K562 (cell line): ENCODE measurements at regions not wholly inside any gene's neighbourhood (a gene's known extent, or its start where the extent isn't known, plus 50 kb on each side); places are given as distances from the start of the nearest gene placed in this dataset.

Source experiments
- ATAC-seq: fragments of 200-7000 bp; cut with Tn5 transposase; 3 replicates; pipeline ENCODE4 v1.9.1; 2020; ENCODE audit warnings: moderate library complexity
- BruUV-seq: library from RNA; stranded (reverse); fragments of 400-500 nt; replicated peaks from 2 replicates; lab custom pipeline; 2021; lab: Mats Ljungman, UMichigan
- CTCF ChIA-PET: fragments of 300-600 bp; formaldehyde crosslinking; extraction: SDS; loops from one replicate; lab custom pipeline; 2021; ENCODE audit warnings: low intra/inter-chr PET ratio; lab: Yijun Ruan, JAX
- POLR2A ChIA-PET: fragments of 300-600, 350-650 bp; sonication (Branson Sonifier 250); formaldehyde crosslinking; extraction: SDS; loops from one replicate; lab custom pipeline; 2021; ENCODE audit warnings: antibody characterized with exemption, inconsistent platforms; lab: Yijun Ruan, JAX
- DNase-seq, 4 experiments: peaks; one replicate each; pipeline versions ENCODE4 v3.0.0 to v3.0.0-alpha.2; 2011 to 2018; ENCODE audit warnings: low spot score in 3 of 4, mixed read lengths in 3 of 4; ENCODE audit errors: extremely low read depth in 1 of 4
- FAIRE-seq: peaks from 2 replicates; lab custom pipeline; 2011; peaks lifted over from hg19 to GRCh38; lab: Jason Lieb, UNC
- H2AFZ ChIP-seq: 2 replicates; pipeline ENCODE4 v1.6.0; 2011; ENCODE audit warnings: low read depth, low read length, control low read depth, inconsistent platforms
- H3K27ac ChIP-seq: fragments of 200-600 bp; 3 replicates; pipeline ENCODE4 v1.8.0; 2011; ENCODE audit warnings: low read depth, mild to moderate bottlenecking, control low read depth, inconsistent platforms, low read length, moderate library complexity, mixed read lengths; ENCODE audit errors: extremely low read depth
- H3K27me3 ChIP-seq, 2 experiments: fragments of 300-600 bp in 1 of 2; 2 replicates in 1 of 2; 3 replicates in 1 of 2; pipeline versions ENCODE4 v1.6.0 to v1.8.0; 2011; ENCODE audit warnings: inconsistent platforms in 2 of 2, low read length in 2 of 2, mild to moderate bottlenecking in 1 of 2, mixed read lengths in 1 of 2, moderate library complexity in 1 of 2; ENCODE audit not compliant: control insufficient read depth in 2 of 2, insufficient read depth in 2 of 2
- H3K36me3 ChIP-seq: fragments of 300-600 bp; 3 replicates; pipeline ENCODE4 v1.8.0; 2011; ENCODE audit warnings: mild to moderate bottlenecking, low read length, inconsistent platforms; ENCODE audit not compliant: control insufficient read depth, insufficient read depth
- H3K4me1 ChIP-seq, 2 experiments: fragments of 200-600 bp in 1 of 2; replicated peaks in 1 of 2; 2 replicates in 1 of 2; 3 replicates in 1 of 2; pipeline versions ENCODE4 v1.5.1 to v1.8.0; 2011; ENCODE audit warnings: inconsistent platforms in 2 of 2, low read length in 2 of 2, mild to moderate bottlenecking in 1 of 2, mixed read lengths in 1 of 2, moderate library complexity in 1 of 2; ENCODE audit not compliant: control insufficient read depth in 2 of 2, insufficient read depth in 2 of 2
- H3K4me2 ChIP-seq: 2 replicates; pipeline ENCODE4 v1.6.1; 2011; ENCODE audit warnings: low read length, control low read depth, inconsistent platforms, mixed read lengths; ENCODE audit not compliant: insufficient read depth
- H3K4me3 ChIP-seq: fragments of 200-600 bp; sonication (generic), shearing (Covaris generic); 2 replicates; pipeline ENCODE4 v1.5.1; 2016; ENCODE audit warnings: control low read depth, inconsistent platforms
- H3K79me2 ChIP-seq: fragments of 200-600 bp; 3 replicates; pipeline ENCODE4 v1.8.0; 2011; ENCODE audit warnings: low read length, inconsistent platforms; ENCODE audit not compliant: control insufficient read depth, insufficient read depth
- H3K9ac ChIP-seq, 2 experiments: 2 replicates each; pipeline versions ENCODE4 v1.6.0 to v1.6.1; 2011; ENCODE audit warnings: low read depth in 2 of 2, low read length in 2 of 2, control low read depth in 1 of 2, inconsistent platforms in 1 of 2, mild to moderate bottlenecking in 1 of 2, mixed read lengths in 1 of 2; ENCODE audit not compliant: insufficient read depth in 1 of 2
- H3K9me1 ChIP-seq: one replicate; pipeline ENCODE4 v1.6.0; 2011; ENCODE audit warnings: inconsistent platforms, mild to moderate bottlenecking, low read length, moderate library complexity; ENCODE audit not compliant: control insufficient read depth, insufficient read depth
- H3K9me3 ChIP-seq: replicated peaks from 2 replicates; pipeline ENCODE4 v1.5.1; 2011; ENCODE audit warnings: low read depth, low read length, inconsistent platforms; ENCODE audit not compliant: control insufficient read depth, insufficient read depth
- H4K20me1 ChIP-seq: replicated peaks from 2 replicates; pipeline ENCODE4 v1.6.1; 2011; ENCODE audit warnings: low read length, inconsistent platforms, mixed read lengths; ENCODE audit not compliant: control insufficient read depth, insufficient read depth
- BRCA1 ChIP-seq, 2 experiments: fragments of 450-650 bp in 1 of 2; sonication (generic) in 1 of 2; formaldehyde crosslinking in 1 of 2; IDR thresholded peaks; 2 replicates each; pipeline versions ENCODE4 v1.5.0 to v1.6.1; 2017 to 2020; ENCODE audit warnings: mild to moderate bottlenecking in 1 of 2, missing genetic modification reagents in 1 of 2
- E2F3 ChIP-seq: fragments of 250-450 bp; sonication (Bioruptor Pico); IDR thresholded peaks from 2 replicates; pipeline ENCODE4 v1.4.0; 2020; ENCODE audit warnings: mild to moderate bottlenecking
- ETV1 ChIP-seq: fragments of 450-650 bp; conservative IDR thresholded peaks from 2 replicates; pipeline ENCODE4 v1.6.1; 2016; ENCODE audit warnings: missing genetic modification characterization, control low read depth, low read depth, missing compliant biosample characterization
- FIP1L1 ChIP-seq: fragments of 200-400 bp; formaldehyde crosslinking; IDR thresholded peaks from 2 replicates; pipeline ENCODE4 v1.6.1; 2018; ENCODE audit warnings: mild to moderate bottlenecking, low read depth, low read length; ENCODE audit not compliant: poor library complexity, severe bottlenecking
- FOXM1 ChIP-seq, 2 experiments: fragments of 450-650 bp in 1 of 2; sonication (generic) in 1 of 2; formaldehyde crosslinking in 1 of 2; IDR thresholded peaks; 2 replicates each; pipeline versions ENCODE4 v1.6.1 to v1.9.0; 2017 to 2022; ENCODE audit warnings: low read depth in 2 of 2, mild to moderate bottlenecking in 2 of 2, missing genetic modification reagents in 1 of 2, moderate library complexity in 1 of 2
- FUS ChIP-seq: fragments of 200-400 bp; formaldehyde crosslinking; optimal IDR thresholded peaks from 2 replicates; pipeline ENCODE3; 2017; ENCODE audit warnings: low read depth, low read length
- HMG20A ChIP-seq: fragments of 450-650 bp; formaldehyde crosslinking; conservative IDR thresholded peaks from 2 replicates; pipeline ENCODE4 v1.4.0; 2020; ENCODE audit warnings: mild to moderate bottlenecking, mixed read lengths
- MTA3 ChIP-seq: fragments of 450-650 bp; formaldehyde crosslinking; IDR thresholded peaks from 2 replicates; pipeline ENCODE4 v1.6.1; 2017; ENCODE audit warnings: mild to moderate bottlenecking, borderline replicate concordance
- ZNF232 ChIP-seq: sonication (generic); formaldehyde crosslinking; IDR thresholded peaks from 2 replicates; pipeline ENCODE4 v1.8.0; 2022; ENCODE audit warnings: mild to moderate bottlenecking, missing genetic modification reagents
- ZNF592 ChIP-seq: fragments of 450-650 bp; IDR thresholded peaks from 2 replicates; pipeline ENCODE4 v1.6.1; 2017; ENCODE audit warnings: antibody characterized with exemption, mild to moderate bottlenecking
- WGBS: fragments of 100-300 bp; shearing (Covaris generic); methylation state at CpG from one replicate; pipeline ENCODE4 v1.1.6; 2016; ENCODE audit warnings: low coverage, mixed read lengths; ENCODE audit not compliant: insufficient coverage; ENCODE audit errors: missing lambda C conversion rate; 5-methylcytosine and 5-hydroxymethylcytosine counted together
- in situ Hi-C: fragments of 300-500 bp; cut with MboI; formaldehyde crosslinking; loops from 4 replicates; pipeline ENCODE4 v1.15.0; 2018; ENCODE audit warnings: inconsistent platforms, mixed read lengths
- intact Hi-C: fragments of 100-400 bp; cut with micrococcal nuclease; formaldehyde crosslinking; loops from 2 replicates; pipeline ENCODE4 v1.14.2; 2022

DNA sequence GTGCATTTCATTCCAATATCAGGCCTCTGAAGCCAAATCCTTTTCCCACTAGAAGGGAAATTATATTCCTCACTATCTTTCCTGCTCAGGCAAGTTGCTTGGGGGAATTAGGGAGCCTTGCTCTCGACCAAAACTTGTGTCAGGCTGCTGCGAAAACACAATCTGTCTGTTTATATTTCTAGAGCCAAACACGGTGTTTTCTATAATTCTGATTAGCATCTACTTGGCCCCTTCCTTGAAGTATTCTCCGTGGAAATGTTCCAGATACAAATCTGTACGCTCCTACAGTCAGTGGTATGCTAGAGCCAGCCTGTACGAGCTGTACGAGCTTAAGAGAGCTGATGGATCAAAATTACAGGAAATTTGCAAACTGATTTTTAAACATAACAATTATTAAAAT is 299.3 kb upstream of the SALL1 start:
- Histone ChIP-seq H3K9ac (no peak overlapping the region), H3K9me1 (no peaks in the 10 kb centered on the region), H3K9me3 (no peaks in the 10 kb centered on the region), H4K20me1 (no peaks in the 10 kb centered on the region), H2AFZ (no peak overlapping the region), H3K4me1 (no peaks in the 10 kb centered on the region), H3K27ac (no peak overlapping the region), H3K36me3 (no peaks in the 10 kb centered on the region), H3K27me3 (no peaks in the 10 kb centered on the region), H3K4me3 (no peak overlapping the region), H3K4me2 (no peak overlapping the region), H3K79me2 (no peaks in the 10 kb centered on the region)
- no TSS peak for BruUV-seq
- WGBS, result 0% methylated on average over 7 of the region's 7 CpGs
- no peak for TF ChIP-seq FOXM1 (IDR thresholded peaks at IDR 0.05; ENCODE audit: low read depth)
- TF ChIP-seq FOXM1 (CRISPR knock-in tag; IDR thresholded peaks at IDR 0.05; ENCODE audit: low read depth), result no peak
- TF ChIP-seq MTA3, result no peak
- TF ChIP-seq HMG20A, result no peak
- DNase-seq (no peak), FAIRE-seq (no peak), ATAC-seq (no peak)
- in situ Hi-C loops (no loop called here), intact Hi-C loops (no loop called here)
- CTCF ChIA-PET, result no interaction called here
- POLR2A ChIA-PET, result no interaction called here

DNA sequence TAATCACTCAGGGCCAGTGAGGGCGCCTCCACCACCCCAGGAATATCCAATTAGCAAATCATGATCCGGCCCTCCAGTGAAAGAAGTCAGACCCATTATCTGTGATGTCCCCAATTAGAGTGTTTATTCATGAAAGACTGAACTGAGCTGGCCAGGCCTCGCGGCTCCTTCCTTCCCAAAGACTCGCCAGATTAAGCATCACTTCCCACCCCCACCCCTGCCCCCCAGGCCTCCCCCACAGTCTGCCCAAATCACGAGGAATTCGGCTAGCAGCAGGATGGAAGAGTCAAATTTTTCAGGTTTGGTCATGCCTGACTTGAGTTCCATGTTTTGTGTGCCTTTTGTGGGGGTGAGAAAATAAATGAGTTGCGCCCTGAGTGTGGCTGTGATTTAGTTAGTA is 298.4 kb upstream of the SALL1 start:
- Histone ChIP-seq H3K27me3 (no peaks in the 10 kb centered on the region), H3K9me1 (no peaks in the 10 kb centered on the region), H3K27ac (no peak overlapping the region), H3K4me2 (no peak overlapping the region), H4K20me1 (no peaks in the 10 kb centered on the region), H3K4me1 (no peaks in the 10 kb centered on the region), H3K36me3 (no peaks in the 10 kb centered on the region), H2AFZ (no peak overlapping the region), H3K9me3 (no peaks in the 10 kb centered on the region), H3K79me2 (no peaks in the 10 kb centered on the region), H3K9ac (no peak overlapping the region), H3K4me3 (no peak overlapping the region)
- in situ Hi-C loops (no loop called here), intact Hi-C loops (no loop called here)
- CTCF ChIA-PET, result no interaction called here
- DNase-seq (no peak), FAIRE-seq (no peak), ATAC-seq (no peak)
- BruUV-seq, result no TSS peak
- WGBS, result 1% methylated on average over 7 of the region's 8 CpGs
- POLR2A ChIA-PET, result no interaction called here
- TF ChIP-seq BRCA1 (IDR thresholded peaks at IDR 0.05) (no peak), BRCA1 (CRISPR knock-in tag; IDR thresholded peaks at IDR 0.05) (no peak), FUS (no peak), E2F3 (CRISPR knock-in tag) (no peak), FIP1L1 (no peak), ETV1 (tag) (no peak), ZNF592 (no peak), ZNF232 (no peak)
